A549 (cell line): ENCODE measurements at regions not wholly inside any gene's neighbourhood (a gene's known extent, or its start where the extent isn't known, plus 50 kb on each side); places are given as distances from the start of the nearest gene placed in this dataset.

Source experiments
- ATAC-seq, 2 experiments: fragments of 200-7000 bp in 1 of 2; fragments of >200 bp in 1 of 2; cut with Nextera tagmentation in 1 of 2; cut with Tn5 transposase in 1 of 2; 3 replicates each; pipeline versions ENCODE4 v1.8.0 to v1.9.1; 2018 to 2020; ENCODE audit warnings: mild to moderate bottlenecking in 1 of 2, moderate library complexity in 1 of 2
- CTCF ChIA-PET: fragments of 300-600 bp; sonication (Branson Sonifier 250); formaldehyde crosslinking; extraction: SDS; loops from one replicate; lab custom pipeline; 2021; ENCODE audit warnings: antibody characterized with exemption, inconsistent platforms; lab: Yijun Ruan, JAX
- POLR2A ChIA-PET: fragments of 350-600 bp; formaldehyde crosslinking; extraction: SDS; loops from one replicate; lab custom pipeline; 2021; ENCODE audit warnings: antibody characterized with exemption, inconsistent platforms; lab: Yijun Ruan, JAX
- DNase-seq, 2 experiments: peaks; one replicate each; pipeline versions ENCODE4 v3.0.0 to v3.0.0-alpha.2; 2011 to 2016; ENCODE audit warnings: low read depth in 1 of 2, low spot score in 1 of 2
- FAIRE-seq: peaks from 2 replicates; lab custom pipeline; 2011; peaks lifted over from hg19 to GRCh38; lab: Jason Lieb, UNC
- H3K27ac ChIP-seq, 2 experiments: fragments of >200 bp; sonication (Bioruptor Twin); formaldehyde crosslinking; 3 replicates each; pipeline ENCODE4 v1.5.1; 2016 to 2017
- H3K4me1 ChIP-seq: fragments of >200 bp; sonication (Bioruptor Twin); formaldehyde crosslinking; 3 replicates; pipeline ENCODE4 v1.6.1; 2016
- H3K4me2 ChIP-seq: fragments of >200 bp; sonication (Bioruptor Twin); formaldehyde crosslinking; 3 replicates; pipeline ENCODE4 v1.6.1; 2016
- H3K4me3 ChIP-seq: fragments of >200 bp; sonication (Bioruptor Twin); formaldehyde crosslinking; 3 replicates; pipeline ENCODE4 v1.5.1; 2016
- H3K9me3 ChIP-seq: fragments of >200 bp; sonication (Bioruptor Twin); formaldehyde crosslinking; 3 replicates; pipeline ENCODE4 v1.6.1; 2016
- CBX8 ChIP-seq: fragments of 200-600 bp; sonication (generic); IDR thresholded peaks from 2 replicates; pipeline ENCODE4 v1.6.1; 2016
- EHF ChIP-seq: fragments of 250-450 bp; sonication (Bioruptor Pico); IDR thresholded peaks from 2 replicates; pipeline ENCODE4 v1.5.0; 2020; ENCODE audit warnings: mild to moderate bottlenecking
- EHMT2 ChIP-seq: fragments of 200-600 bp; sonication (generic); IDR thresholded peaks from 2 replicates; pipeline ENCODE4 v1.6.1; 2016; ENCODE audit warnings: antibody characterized with exemption, low read depth, mild to moderate bottlenecking, moderate library complexity
- EP300 ChIP-seq, 2 experiments: fragments of >200 bp; sonication (Bioruptor Twin); formaldehyde crosslinking; IDR thresholded peaks; 2 replicates in 1 of 2; 3 replicates in 1 of 2; pipeline ENCODE4 v1.6.1; 2016 to 2017
- FOSB ChIP-seq: fragments of 250-450 bp; sonication (Bioruptor Pico); IDR thresholded peaks from 2 replicates; pipeline ENCODE4 v1.5.0; 2020; ENCODE audit warnings: mild to moderate bottlenecking, moderate library complexity
- FOSL2 ChIP-seq, 2 experiments: fragments of 450-650 bp in 1 of 2; fragments of >200 bp in 1 of 2; sonication (Bioruptor Twin) in 1 of 2; formaldehyde crosslinking; IDR thresholded peaks; 2 replicates each; pipeline versions ENCODE4 v1.5.0 to v1.6.1; 2016 to 2020; ENCODE audit warnings: mild to moderate bottlenecking in 1 of 2, moderate library complexity in 1 of 2
- GATA3 ChIP-seq: IDR thresholded peaks from 2 replicates; pipeline ENCODE4 v1.6.1; 2012; ENCODE audit warnings: borderline replicate concordance
- HOXA7 ChIP-seq: fragments of 250-450 bp; sonication (Bioruptor Pico); IDR thresholded peaks from 2 replicates; pipeline ENCODE4 v1.5.0; 2020; ENCODE audit warnings: mild to moderate bottlenecking, moderate library complexity
- HOXB13 ChIP-seq: fragments of 250-450 bp; sonication (Bioruptor Pico); IDR thresholded peaks from 2 replicates; pipeline ENCODE4 v1.5.0; 2020; ENCODE audit warnings: low read depth, mild to moderate bottlenecking, moderate library complexity
- JUN ChIP-seq, 2 experiments: fragments of >200 bp; sonication (Bioruptor Twin); formaldehyde crosslinking; IDR thresholded peaks; 2 replicates in 1 of 2; 3 replicates in 1 of 2; pipeline ENCODE4 v1.6.1; 2016 to 2017
- JUNB ChIP-seq: fragments of >200 bp; sonication (Bioruptor Twin); formaldehyde crosslinking; IDR thresholded peaks from 2 replicates; pipeline ENCODE4 v1.6.1; 2016
- KDM5A ChIP-seq: fragments of 200-600 bp; sonication (generic); IDR thresholded peaks from 2 replicates; pipeline ENCODE4 v1.6.1; 2016; ENCODE audit warnings: antibody characterized with exemption, mild to moderate bottlenecking
- MAFK ChIP-seq: fragments of 450-650 bp; IDR thresholded peaks from 2 replicates; pipeline ENCODE4 v1.6.1; 2014; ENCODE audit not compliant: partially characterized antibody
- MYC ChIP-seq: IDR thresholded peaks from 2 replicates; pipeline ENCODE4 v1.6.1; 2012; ENCODE audit warnings: mild to moderate bottlenecking, inconsistent platforms, low read length, improper control_type of control experiment, borderline replicate concordance
- NPAS2 ChIP-seq: fragments of 250-450 bp; sonication (Bioruptor Pico); IDR thresholded peaks from 2 replicates; pipeline ENCODE4 v1.8.0; 2022; ENCODE audit warnings: mild to moderate bottlenecking, moderate library complexity, borderline replicate concordance
- PHF8 ChIP-seq: fragments of 200-600 bp; sonication (generic); IDR thresholded peaks from 2 replicates; pipeline ENCODE4 v1.6.1; 2016; ENCODE audit warnings: low read depth, mild to moderate bottlenecking, antibody characterized with exemption, moderate library complexity, borderline replicate concordance
- POLR2A ChIP-seq: IDR thresholded peaks from 2 replicates; pipeline ENCODE4 v1.6.1; 2012; ENCODE audit warnings: mild to moderate bottlenecking, low read length
- POLR2AphosphoS2 ChIP-seq: conservative IDR thresholded peaks from 2 replicates; pipeline ENCODE4 v1.6.1; 2012; ENCODE audit warnings: low read length, improper control_type of control experiment, inconsistent platforms
- RAD21 ChIP-seq, 2 experiments: fragments of >200 bp in 1 of 2; sonication (Bioruptor Twin) in 1 of 2; formaldehyde crosslinking in 1 of 2; IDR thresholded peaks in 1 of 2; conservative IDR thresholded peaks in 1 of 2; 2 replicates in 1 of 2; 3 replicates in 1 of 2; pipeline ENCODE4 v1.6.1; 2012 to 2018; ENCODE audit warnings: inconsistent platforms in 1 of 2
- RARB ChIP-seq: fragments of 250-450 bp; sonication (Bioruptor Pico); IDR thresholded peaks from 2 replicates; pipeline ENCODE4 v1.8.0; 2021; ENCODE audit warnings: mild to moderate bottlenecking, moderate library complexity
- RFX5 ChIP-seq: fragments of 450-650 bp; IDR thresholded peaks from 2 replicates; pipeline ENCODE4 v1.7.1; 2014; ENCODE audit warnings: antibody characterized with exemption, mild to moderate bottlenecking, moderate library complexity
- SMC3 ChIP-seq: fragments of >200 bp; sonication (Bioruptor Twin); formaldehyde crosslinking; IDR thresholded peaks from 3 replicates; pipeline ENCODE4 v1.6.1; 2018; ENCODE audit warnings: inconsistent platforms
- SREBF2 ChIP-seq: fragments of 450-650 bp; IDR thresholded peaks from 2 replicates; pipeline ENCODE4 v1.6.1; 2014; ENCODE audit warnings: mild to moderate bottlenecking, moderate library complexity
- TP53 ChIP-seq: fragments of 250-450 bp; sonication (Bioruptor Pico); IDR thresholded peaks from 2 replicates; pipeline ENCODE4 v1.5.0; 2021; ENCODE audit warnings: mild to moderate bottlenecking, moderate library complexity
- ZNF302 ChIP-seq: fragments of 250-450 bp; sonication (Bioruptor Pico); IDR thresholded peaks from 2 replicates; pipeline ENCODE4 v1.9.0; 2021; ENCODE audit warnings: inconsistent platforms, mild to moderate bottlenecking, moderate library complexity
- WGBS: methylation state at CpG from one replicate; pipeline ENCODE4 v1.1.6; 2017; ENCODE audit errors: missing lambda C conversion rate; 5-methylcytosine and 5-hydroxymethylcytosine counted together
- TF ChIP-seq, protein P1 (sequence below): fragments of 250-450 bp; sonication (Bioruptor Pico); IDR thresholded peaks from 2 replicates; pipeline ENCODE4 v1.5.0; 2020; ENCODE audit warnings: low read depth, mild to moderate bottlenecking, moderate library complexity
- TF ChIP-seq, protein P2 (sequence below): fragments of >200 bp; sonication (Bioruptor Twin); formaldehyde crosslinking; IDR thresholded peaks from 2 replicates; pipeline ENCODE4 v1.6.1; 2016
- TF ChIP-seq, protein P3 (sequence below): IDR thresholded peaks from 2 replicates; pipeline ENCODE4 v1.6.1; 2012

DNA sequence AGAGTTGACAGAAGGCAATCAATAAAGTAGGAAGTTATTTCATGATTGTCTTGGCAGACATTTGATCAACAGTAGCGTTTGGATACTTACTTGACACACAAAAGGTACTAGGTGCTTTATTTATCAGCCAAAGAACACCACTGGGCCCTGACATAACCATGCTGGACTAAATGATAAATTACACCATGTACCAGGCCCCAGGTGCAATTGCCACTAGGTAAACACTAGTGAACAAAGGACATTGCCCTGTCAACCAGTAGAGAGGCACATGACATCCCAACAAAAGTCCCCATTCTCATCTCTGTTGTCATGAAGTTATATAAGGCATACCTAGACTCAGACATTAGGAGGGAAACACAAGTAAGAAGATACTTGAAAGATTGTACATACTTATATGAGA, 747.2 kb downstream of the SATB2 start:
- ChIA-PET CTCF (no interaction called here), POLR2A (no interaction called here)
- 3% methylated on average over 1 of the region's 1 CpG for WGBS
- no peak for TF ChIP-seq MYC
- TF ChIP-seq TP53 (CRISPR knock-in tag): no peak
- no peak for TF ChIP-seq POLR2AphosphoS2
- no peak for TF ChIP-seq ZNF302 (CRISPR knock-in tag)
- no peak for TF ChIP-seq HOXB13 (CRISPR knock-in tag)
- no peak for TF ChIP-seq RAD21 (conservative IDR thresholded peaks at IDR 0.05 in 1 of 2, IDR thresholded peaks at IDR 0.05 in 1 of 2)
- ATAC-seq (no peak), FAIRE-seq (no peak), DNase-seq (no peak)
- Histone ChIP-seq H3K9me3 (no peaks in the 10 kb centered on the region), H3K4me1 (no peaks in the 10 kb centered on the region), H3K4me3 (no peak overlapping the region), H3K27ac (no peak overlapping the region), H3K4me2 (no peak overlapping the region)

DNA sequence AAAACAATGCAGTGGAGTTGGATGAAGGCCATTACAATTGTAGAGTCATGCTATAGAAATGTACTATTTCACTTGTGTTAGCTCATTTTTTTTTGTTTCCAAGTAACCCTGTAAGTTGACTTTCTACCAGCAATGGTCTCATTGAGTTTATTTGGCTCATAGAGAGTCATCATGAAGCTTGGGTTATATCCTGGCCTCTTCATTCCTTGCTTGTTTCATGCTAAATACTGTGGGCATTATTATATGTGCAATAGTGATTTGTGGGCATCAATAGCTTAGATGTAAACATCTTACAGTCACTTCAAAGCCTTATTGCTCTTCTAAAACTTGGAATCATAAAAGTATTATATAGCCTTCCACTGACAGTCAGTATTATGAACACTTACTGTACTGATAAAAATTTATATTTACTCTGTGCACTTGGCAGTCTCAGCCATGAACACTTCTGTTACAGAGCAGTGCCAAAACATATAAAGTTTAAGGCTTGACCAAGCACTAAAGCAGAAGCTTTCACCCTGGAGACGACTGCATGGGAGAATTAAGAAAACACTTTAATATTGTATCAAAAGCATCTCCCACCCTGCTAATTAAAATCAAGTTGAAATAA, 751.2 kb downstream of the SATB2 start:
- H3K4me3 ChIP-seq: no peak overlapping the region
- no peak for TF ChIP-seq RARB (CRISPR knock-in tag)
- TF ChIP-seq RFX5: no peak
- no peak for TF ChIP-seq POLR2A
- no peak for TF ChIP-seq PHF8
- no peak for TF ChIP-seq ZNF302 (CRISPR knock-in tag)
- no peak for TF ChIP-seq FOSL2 (IDR thresholded peaks at IDR 0.05)
- TF ChIP-seq FOSL2 (CRISPR knock-in tag; IDR thresholded peaks at IDR 0.05): no peak
- no peak for TF ChIP-seq EP300 (IDR thresholded peaks at IDR 0.05)
- no peak for TF ChIP-seq MAFK
- TF ChIP-seq, protein P1, sequence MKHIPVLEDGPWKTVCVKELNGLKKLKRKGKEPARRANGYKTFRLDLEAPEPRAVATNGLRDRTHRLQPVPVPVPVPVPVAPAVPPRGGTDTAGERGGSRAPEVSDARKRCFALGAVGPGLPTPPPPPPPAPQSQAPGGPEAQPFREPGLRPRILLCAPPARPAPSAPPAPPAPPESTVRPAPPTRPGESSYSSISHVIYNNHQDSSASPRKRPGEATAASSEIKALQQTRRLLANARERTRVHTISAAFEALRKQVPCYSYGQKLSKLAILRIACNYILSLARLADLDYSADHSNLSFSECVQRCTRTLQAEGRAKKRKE (CRISPR knock-in tag): no peak
- TF ChIP-seq GATA3: no peak
- no peak for TF ChIP-seq EHMT2
- TF ChIP-seq KDM5A: no peak
- TF ChIP-seq, protein P2, sequence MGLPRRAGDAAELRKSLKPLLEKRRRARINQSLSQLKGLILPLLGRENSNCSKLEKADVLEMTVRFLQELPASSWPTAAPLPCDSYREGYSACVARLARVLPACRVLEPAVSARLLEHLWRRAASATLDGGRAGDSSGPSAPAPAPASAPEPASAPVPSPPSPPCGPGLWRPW: no peak
- no peak for TF ChIP-seq SREBF2
- no peak for TF ChIP-seq JUN (IDR thresholded peaks at IDR 0.05)
- no peak for TF ChIP-seq HOXB13 (CRISPR knock-in tag)
- TF ChIP-seq, all 56 proteins: peak for 0
- FAIRE-seq: no peak
- Histone ChIP-seq H3K4me1 (no peaks in the 10 kb centered on the region), H3K27ac (no peak overlapping the region), H3K4me2 (no peak overlapping the region), H3K9me3 (no peaks in the 10 kb centered on the region)
- ATAC-seq: no peak
- DNase-seq: no peak
- WGBS: 4% methylated on average over 1 of the region's 1 CpG
- CTCF ChIA-PET: interaction anchor here (0.8 kb wide), 1 partner anchor 221 kb away, joined by 3 read pairs; no protein-coding TSS in a partner anchor
- POLR2A ChIA-PET: no interaction called here

DNA sequence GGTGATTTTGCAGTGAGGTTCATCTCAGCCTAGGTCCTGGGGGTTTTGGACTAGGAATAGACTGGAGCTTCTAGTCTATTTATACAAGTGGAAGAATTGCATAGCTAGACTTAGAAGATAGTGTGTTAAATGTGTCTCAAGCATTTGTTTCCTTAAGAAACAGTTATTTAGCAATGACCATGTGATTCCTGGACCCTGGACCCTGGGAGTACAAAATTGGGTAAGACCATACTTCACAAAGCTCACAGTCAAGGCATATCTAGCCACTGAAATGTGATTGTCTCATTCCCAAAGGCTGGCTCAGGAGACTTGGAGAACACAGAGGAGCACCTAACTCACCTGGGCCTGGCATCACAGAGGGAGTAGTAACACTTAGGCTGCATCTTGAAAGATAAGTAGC, 754.5 kb downstream of the SATB2 start:
- no peak for TF ChIP-seq HOXA7 (CRISPR knock-in tag)
- Histone ChIP-seq H3K4me2 (no peak overlapping the region), H3K4me1 (no peaks in the 10 kb centered on the region), H3K4me3 (no peak overlapping the region), H3K9me3 (no peaks in the 10 kb centered on the region), H3K27ac (no peak overlapping the region)
- CTCF ChIA-PET: no interaction called here
- DNase-seq (no peak), ATAC-seq (no peak), FAIRE-seq (no peak)
- POLR2A ChIA-PET: no interaction called here

DNA sequence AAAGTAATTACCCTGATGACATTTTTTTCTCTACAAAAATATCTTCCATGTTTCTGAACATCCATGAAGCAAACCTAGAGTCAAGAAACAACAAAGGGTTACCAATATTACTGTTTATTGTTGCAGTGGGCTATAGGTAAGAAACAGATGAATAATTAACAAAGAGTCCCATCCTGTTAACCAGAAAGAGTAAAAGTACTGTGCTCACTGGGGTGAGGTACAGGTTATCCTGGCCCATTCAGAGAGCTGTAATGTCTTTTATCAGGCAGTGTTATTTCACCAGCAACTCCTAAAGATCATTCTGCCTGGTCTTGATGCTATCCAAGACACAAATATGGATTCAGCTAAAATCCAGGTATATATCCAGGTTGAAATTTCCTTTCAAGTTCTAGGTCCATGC, 754.9 kb downstream of the SATB2 start:
- ChIA-PET CTCF (no interaction called here), POLR2A (no interaction called here)
- FAIRE-seq: no peak
- Histone ChIP-seq H3K4me3 (no peak overlapping the region), H3K27ac (no peak overlapping the region), H3K9me3 (no peaks in the 10 kb centered on the region), H3K4me2 (no peak overlapping the region), H3K4me1 (no peaks in the 10 kb centered on the region)
- ATAC-seq: no peak
- no peak for DNase-seq
- TF ChIP-seq KDM5A (no peak), POLR2A (no peak), SMC3 (no peak), TP53 (CRISPR knock-in tag) (no peak), EHF (no peak), JUN (IDR thresholded peaks at IDR 0.05) (no peak), NPAS2 (CRISPR knock-in tag) (no peak), SREBF2 (no peak), FOSL2 (IDR thresholded peaks at IDR 0.05) (no peak), FOSL2 (CRISPR knock-in tag; IDR thresholded peaks at IDR 0.05) (no peak), FOSB (CRISPR knock-in tag) (no peak), CBX8 (no peak), JUNB (no peak)
- TF ChIP-seq, protein P3, sequence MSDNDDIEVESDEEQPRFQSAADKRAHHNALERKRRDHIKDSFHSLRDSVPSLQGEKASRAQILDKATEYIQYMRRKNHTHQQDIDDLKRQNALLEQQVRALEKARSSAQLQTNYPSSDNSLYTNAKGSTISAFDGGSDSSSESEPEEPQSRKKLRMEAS: no peak
